RWPE2 (cell line): ENCODE measurements at regions not wholly inside any gene's neighbourhood (a gene's known extent, or its start where the extent isn't known, plus 50 kb on each side); places are given as distances from the start of the nearest gene placed in this dataset.
"Not testable (repeated sequence)": the region's sequence is repeated elsewhere in the genome, so short reads cannot be mapped to it uniquely, and the experiment has no call there.

Experiments used
- ATAC-seq: fragments of 200-7000 bp; cut with Tn5 transposase; 3 replicates; pipeline ENCODE4 v1.9.1; 2021; ENCODE audit warnings: low read depth
- DNase-seq: peaks from one replicate; pipeline ENCODE4 v3.0.0-alpha.2; 2020; ENCODE audit warnings: low spot score
- H3K27ac ChIP-seq: fragments of 450-650 bp; 2 replicates; pipeline ENCODE4 v1.5.1; 2017; ENCODE audit warnings: mild to moderate bottlenecking; ENCODE audit not compliant: poor library complexity, severe bottlenecking
- H3K27me3 ChIP-seq: fragments of 250-450 bp; sonication (Bioruptor Pico); 2 replicates; pipeline ENCODE4 v1.5.1; 2021; ENCODE audit warnings: mild to moderate bottlenecking, moderate library complexity; ENCODE audit not compliant: insufficient read depth, poor library complexity, severe bottlenecking
- H3K36me3 ChIP-seq: fragments of 250-450 bp; sonication (Bioruptor Pico); 2 replicates; pipeline ENCODE4 v1.5.1; 2020; ENCODE audit warnings: low read depth, mild to moderate bottlenecking, moderate library complexity
- H3K4me1 ChIP-seq: fragments of 250-450 bp; sonication (Bioruptor Pico); 2 replicates; pipeline ENCODE4 v1.5.1; 2021; ENCODE audit warnings: mild to moderate bottlenecking, moderate library complexity; ENCODE audit not compliant: insufficient read depth, poor library complexity, severe bottlenecking
- H3K4me3 ChIP-seq: fragments of 250-450 bp; sonication (Bioruptor Pico); 2 replicates; pipeline ENCODE4 v1.5.1; 2021; ENCODE audit warnings: mild to moderate bottlenecking, moderate library complexity; ENCODE audit not compliant: severe bottlenecking
- H3K9me3 ChIP-seq: fragments of 250-450 bp; sonication (Bioruptor Pico); 2 replicates; pipeline ENCODE4 v1.5.1; 2021; ENCODE audit warnings: mild to moderate bottlenecking, moderate library complexity; ENCODE audit not compliant: severe bottlenecking
- CTCF ChIP-seq: fragments of 450-650 bp; IDR thresholded peaks from one replicate; pipeline ENCODE4 v1.5.1; 2017; ENCODE audit warnings: mild to moderate bottlenecking, moderate library complexity; ENCODE audit not compliant: poor library complexity, severe bottlenecking

- no peak overlapping the region for H3K27ac ChIP-seq
- no peaks in the 10 kb centered on the region for H3K9me3 ChIP-seq
- no peak for TF ChIP-seq CTCF
- DNase-seq (no peak), ATAC-seq (no peak)
- H3K36me3 ChIP-seq: no peaks in the 10 kb centered on the region
- H3K4me1 ChIP-seq: no peaks in the 10 kb centered on the region
- no peaks in the 10 kb centered on the region for H3K27me3 ChIP-seq
- H3K4me3 ChIP-seq: no peak overlapping the region
These were observed 363.4 kb downstream of the DNAH5 start for GRCh38 chr5:13581132-13581531.

DNA sequence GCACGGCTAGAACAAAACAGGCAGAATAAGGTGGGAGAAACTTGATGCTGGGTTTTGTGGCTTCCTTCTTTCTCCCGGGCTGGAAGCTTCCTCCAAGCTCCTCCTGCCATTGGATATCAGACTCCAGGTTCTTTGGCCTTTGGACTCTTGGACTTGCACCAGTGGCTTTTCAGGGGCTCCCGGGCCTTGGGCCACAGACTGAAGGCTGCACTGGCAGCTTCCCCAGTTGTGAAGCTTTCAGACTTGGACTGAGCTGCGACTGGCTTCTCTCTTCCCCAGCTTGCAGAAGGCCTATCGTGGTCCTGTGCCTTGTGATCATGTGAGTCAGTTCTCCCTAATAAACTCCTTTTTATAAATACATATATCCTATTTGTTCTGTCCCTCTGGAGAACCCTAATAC is 364.4 kb downstream of the DNAH5 start:
- no peak for TF ChIP-seq CTCF
- no peaks in the 10 kb centered on the region for H3K9me3 ChIP-seq
- no peaks in the 10 kb centered on the region for H3K27me3 ChIP-seq
- no peak overlapping the region for H3K4me3 ChIP-seq
- DNase-seq: no peak
- no peaks in the 10 kb centered on the region for H3K36me3 ChIP-seq
- no peaks in the 10 kb centered on the region for H3K4me1 ChIP-seq
- ATAC-seq: no peak
- no peak overlapping the region for H3K27ac ChIP-seq

GRCh38 chr5:13579091-13579490 is 365.4 kb downstream of the DNAH5 start:
- H3K36me3 ChIP-seq, H3K9me3 ChIP-seq, ATAC-seq, H3K27me3 ChIP-seq, H3K4me1 ChIP-seq, H3K4me3 ChIP-seq, H3K27ac ChIP-seq, DNase-seq: not testable (repeated sequence)

DNA sequence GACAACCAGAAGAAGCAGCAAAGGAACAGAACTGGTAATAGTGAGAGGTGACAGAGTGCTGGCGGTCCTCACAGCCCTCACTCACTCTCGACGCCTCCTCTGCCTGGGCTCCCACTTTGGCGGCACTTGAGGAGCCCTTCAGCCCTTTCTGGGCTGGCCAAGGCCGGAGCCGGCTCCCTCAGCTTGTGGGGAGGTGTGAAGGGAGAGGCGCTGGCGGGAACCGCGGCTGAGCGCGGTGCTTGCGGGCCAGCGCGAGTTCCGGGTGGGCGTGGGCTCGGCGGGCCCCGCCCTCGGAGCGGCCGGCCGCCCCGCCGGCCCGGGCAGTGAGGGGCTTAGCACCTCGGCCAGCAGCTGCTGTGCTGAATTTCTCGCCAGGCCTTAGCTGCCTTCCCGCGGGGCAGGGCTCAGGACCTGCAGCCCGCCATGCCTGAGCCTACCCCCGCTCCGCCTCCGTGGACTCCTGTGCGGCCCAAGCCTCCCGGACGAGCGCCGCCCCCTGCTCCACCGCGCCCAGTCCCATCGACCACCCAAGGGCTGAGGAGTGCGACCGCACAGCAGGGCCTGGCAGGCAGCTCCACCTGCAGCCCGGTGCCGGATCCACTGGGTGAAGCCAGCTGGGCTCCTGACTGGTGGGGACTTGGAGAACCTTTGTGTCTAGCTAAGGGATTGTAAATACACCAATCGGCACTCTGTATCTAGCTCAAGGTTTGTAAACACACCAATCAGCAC is 366.0 kb downstream of the DNAH5 start:
- not testable (repeated sequence) for H3K27ac ChIP-seq, H3K4me3 ChIP-seq, H3K9me3 ChIP-seq, H3K4me1 ChIP-seq, H3K36me3 ChIP-seq, H3K27me3 ChIP-seq, ATAC-seq, DNase-seq

DNA sequence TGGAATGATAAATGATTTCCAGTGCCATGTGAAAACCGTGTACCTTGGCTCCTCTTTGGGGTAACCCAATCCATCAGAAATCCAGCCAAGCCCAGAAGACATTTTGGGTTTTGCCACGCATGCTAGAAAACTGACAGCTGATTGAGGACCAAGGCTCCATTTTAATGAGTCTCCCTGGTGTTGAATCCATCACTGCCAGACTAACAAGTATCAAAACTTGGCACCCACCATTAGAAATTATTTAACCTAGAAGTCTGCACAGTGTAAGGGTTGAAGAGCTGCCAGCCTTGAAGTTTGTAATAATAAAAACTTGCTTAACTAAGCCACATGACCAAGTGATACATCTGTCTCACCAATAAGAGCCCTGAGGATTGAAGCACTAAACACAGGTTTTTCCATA is 369.9 kb downstream of the DNAH5 start:
- H3K4me3 ChIP-seq: no peak overlapping the region
- H3K9me3 ChIP-seq: no peaks in the 10 kb centered on the region
- no peak for DNase-seq
- TF ChIP-seq CTCF: no peak
- 0 out of 2 replicates have a peak, but pooled peaks cover 6% of the 10 kb centered on the region for H3K36me3 ChIP-seq
- no peaks in the 10 kb centered on the region for H3K27me3 ChIP-seq
- H3K4me1 ChIP-seq: no peaks in the 10 kb centered on the region
- no peak for ATAC-seq
- H3K27ac ChIP-seq: no peak overlapping the region

DNA sequence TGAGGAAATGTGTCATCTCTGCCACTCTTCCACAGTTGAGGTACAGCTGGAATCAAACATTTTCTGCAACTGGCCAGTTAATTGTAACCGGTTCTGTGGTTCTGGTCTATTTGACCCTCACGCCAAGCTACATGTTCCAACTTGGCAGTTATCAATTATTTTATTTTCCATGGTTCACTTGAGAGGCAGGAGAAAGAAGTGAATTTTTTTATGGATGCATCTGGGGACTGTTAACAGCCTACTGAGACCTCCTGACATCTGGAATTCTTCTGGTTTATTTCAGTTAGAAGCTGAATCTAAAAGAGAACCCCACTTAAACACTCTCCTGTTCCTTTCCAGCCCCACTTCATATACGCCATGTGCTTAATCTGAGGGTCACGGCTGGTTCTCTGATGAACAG is 372.3 kb downstream of the DNAH5 start:
- DNase-seq (no peak), ATAC-seq (no peak)
- H3K9me3 ChIP-seq: no peaks in the 10 kb centered on the region
- H3K27ac ChIP-seq: no peak overlapping the region
- H3K4me3 ChIP-seq: no peak overlapping the region
- no peak for TF ChIP-seq CTCF
- H3K4me1 ChIP-seq: peaks cover 15% of the 10 kb centered on the region
- no peaks in the 10 kb centered on the region for H3K27me3 ChIP-seq
- H3K36me3 ChIP-seq: 0 out of 2 replicates have a peak, but pooled peaks cover 6% of the 10 kb centered on the region
